Sigmoid colon (tissue), 4 donors: ENCODE measurements at regions not wholly inside any gene's neighbourhood (a gene's known extent, or its start where the extent isn't known, plus 50 kb on each side); places are given as distances from the start of the nearest gene placed in this dataset.

Experiments
- EP300 ChIP-seq, 4 donors: sonication (generic); formaldehyde crosslinking; IDR thresholded peaks; one replicate each; pipeline ENCODE4 v1.6.1; 2017; ENCODE audit warnings: antibody characterized with exemption in 4 of 4
- POLR2A ChIP-seq, 2 donors: fragments of 450-650 bp; IDR thresholded peaks; one replicate each; pipeline ENCODE4 v1.6.1; 2016; ENCODE audit warnings: antibody characterized with exemption in 2 of 2, mild to moderate bottlenecking in 2 of 2, moderate library complexity in 2 of 2
- POLR2AphosphoS5 ChIP-seq, 4 donors: sonication (generic); formaldehyde crosslinking; IDR thresholded peaks; one replicate each; pipeline ENCODE4 v1.6.1; 2017; ENCODE audit warnings: antibody characterized with exemption in 4 of 4
- TF ChIP-seq, protein P1 (sequence below), 4 experiments: fragments of 450-650 bp in 3 of 4; fragments of 200-600 bp in 1 of 4; IDR thresholded peaks; one replicate each; pipeline ENCODE4 v1.5.1; 2016 to 2019; ENCODE audit warnings: antibody characterized with exemption in 4 of 4, mild to moderate bottlenecking in 3 of 4, moderate library complexity in 2 of 4

DNA sequence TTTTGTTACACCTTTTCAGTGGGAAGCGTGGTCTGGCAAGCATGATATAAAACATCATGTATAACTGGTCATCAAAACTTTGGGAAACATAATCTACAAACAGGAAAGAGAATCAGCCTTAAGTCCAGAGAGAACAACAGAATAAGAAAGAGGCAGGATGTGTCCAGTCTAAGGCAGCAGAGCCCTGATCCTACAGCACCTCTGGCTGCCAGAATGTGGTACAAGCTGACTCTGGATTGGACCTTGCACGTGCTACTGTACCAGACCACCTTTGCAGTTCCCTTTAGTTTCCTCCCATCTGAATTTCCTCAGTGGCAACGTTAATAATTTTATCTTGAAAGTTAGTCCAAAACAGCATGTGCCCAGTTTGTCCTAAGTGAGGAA is 824.6 kb upstream of the IGFBP3 start:
- TF ChIP-seq, protein P1, sequence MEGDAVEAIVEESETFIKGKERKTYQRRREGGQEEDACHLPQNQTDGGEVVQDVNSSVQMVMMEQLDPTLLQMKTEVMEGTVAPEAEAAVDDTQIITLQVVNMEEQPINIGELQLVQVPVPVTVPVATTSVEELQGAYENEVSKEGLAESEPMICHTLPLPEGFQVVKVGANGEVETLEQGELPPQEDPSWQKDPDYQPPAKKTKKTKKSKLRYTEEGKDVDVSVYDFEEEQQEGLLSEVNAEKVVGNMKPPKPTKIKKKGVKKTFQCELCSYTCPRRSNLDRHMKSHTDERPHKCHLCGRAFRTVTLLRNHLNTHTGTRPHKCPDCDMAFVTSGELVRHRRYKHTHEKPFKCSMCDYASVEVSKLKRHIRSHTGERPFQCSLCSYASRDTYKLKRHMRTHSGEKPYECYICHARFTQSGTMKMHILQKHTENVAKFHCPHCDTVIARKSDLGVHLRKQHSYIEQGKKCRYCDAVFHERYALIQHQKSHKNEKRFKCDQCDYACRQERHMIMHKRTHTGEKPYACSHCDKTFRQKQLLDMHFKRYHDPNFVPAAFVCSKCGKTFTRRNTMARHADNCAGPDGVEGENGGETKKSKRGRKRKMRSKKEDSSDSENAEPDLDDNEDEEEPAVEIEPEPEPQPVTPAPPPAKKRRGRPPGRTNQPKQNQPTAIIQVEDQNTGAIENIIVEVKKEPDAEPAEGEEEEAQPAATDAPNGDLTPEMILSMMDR (IDR thresholded peaks at IDR 0.05): no peak
- TF ChIP-seq POLR2AphosphoS5 (IDR thresholded peaks at IDR 0.05) (no peak), POLR2A (IDR thresholded peaks at IDR 0.05) (no peak), EP300 (IDR thresholded peaks at IDR 0.05) (no peak)
